ENCODE measurements at regions not wholly inside any gene's neighbourhood (a gene's known extent, or its start where the extent isn't known, plus 50 kb on each side); places are given as distances from the start of the nearest gene placed in this dataset.

DNA sequence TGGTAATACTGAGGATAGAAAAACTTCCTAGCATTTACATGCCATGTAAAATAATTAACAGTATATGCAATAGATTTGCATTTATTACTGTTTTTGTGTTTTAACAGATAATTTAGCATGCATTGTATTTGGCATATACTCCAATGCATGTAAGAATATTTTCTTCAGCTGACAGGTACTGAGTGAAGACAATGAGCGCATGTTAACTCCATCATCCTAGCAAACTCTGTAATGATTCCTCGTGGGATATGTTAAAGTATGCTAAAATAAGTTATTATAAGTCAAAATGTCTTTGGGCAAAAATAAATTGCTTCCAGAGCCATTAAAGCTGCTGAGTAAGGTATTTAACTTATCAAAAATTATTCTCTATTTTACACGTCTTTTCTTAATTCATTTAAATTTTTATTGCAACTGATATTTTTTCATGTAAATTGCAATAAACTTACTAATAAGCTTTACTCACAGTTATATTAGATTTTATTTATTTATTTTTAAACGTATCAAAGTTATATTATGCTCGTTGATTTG is 616.4 kb upstream of the NDST4 start:
- CTCF ChIA-PET, result no interaction called here
- H3K9me3 Mint-ChIP-seq, result no peaks in the 10 kb centered on the region
- TF ChIP-seq, protein P1, sequence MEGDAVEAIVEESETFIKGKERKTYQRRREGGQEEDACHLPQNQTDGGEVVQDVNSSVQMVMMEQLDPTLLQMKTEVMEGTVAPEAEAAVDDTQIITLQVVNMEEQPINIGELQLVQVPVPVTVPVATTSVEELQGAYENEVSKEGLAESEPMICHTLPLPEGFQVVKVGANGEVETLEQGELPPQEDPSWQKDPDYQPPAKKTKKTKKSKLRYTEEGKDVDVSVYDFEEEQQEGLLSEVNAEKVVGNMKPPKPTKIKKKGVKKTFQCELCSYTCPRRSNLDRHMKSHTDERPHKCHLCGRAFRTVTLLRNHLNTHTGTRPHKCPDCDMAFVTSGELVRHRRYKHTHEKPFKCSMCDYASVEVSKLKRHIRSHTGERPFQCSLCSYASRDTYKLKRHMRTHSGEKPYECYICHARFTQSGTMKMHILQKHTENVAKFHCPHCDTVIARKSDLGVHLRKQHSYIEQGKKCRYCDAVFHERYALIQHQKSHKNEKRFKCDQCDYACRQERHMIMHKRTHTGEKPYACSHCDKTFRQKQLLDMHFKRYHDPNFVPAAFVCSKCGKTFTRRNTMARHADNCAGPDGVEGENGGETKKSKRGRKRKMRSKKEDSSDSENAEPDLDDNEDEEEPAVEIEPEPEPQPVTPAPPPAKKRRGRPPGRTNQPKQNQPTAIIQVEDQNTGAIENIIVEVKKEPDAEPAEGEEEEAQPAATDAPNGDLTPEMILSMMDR (IDR thresholded peaks at IDR 0.05), result no peak
- no peak overlapping the region for H3K4me3 Mint-ChIP-seq
- H3K4me1 Mint-ChIP-seq (ENCODE audit: low read depth), result no peaks in the 10 kb centered on the region
- no peaks in the 10 kb centered on the region for H3K36me3 Mint-ChIP-seq (ENCODE audit: low read depth)
- ATAC-seq, result no peak
- POLR2A ChIA-PET, result no interaction called here
- no peaks in the 10 kb centered on the region for H3K27me3 Mint-ChIP-seq
- no peak for DNase-seq
- no peak overlapping the region for H3K27ac Mint-ChIP-seq
- intact Hi-C loops (cut with micrococcal nuclease), result no loop called here

DNA sequence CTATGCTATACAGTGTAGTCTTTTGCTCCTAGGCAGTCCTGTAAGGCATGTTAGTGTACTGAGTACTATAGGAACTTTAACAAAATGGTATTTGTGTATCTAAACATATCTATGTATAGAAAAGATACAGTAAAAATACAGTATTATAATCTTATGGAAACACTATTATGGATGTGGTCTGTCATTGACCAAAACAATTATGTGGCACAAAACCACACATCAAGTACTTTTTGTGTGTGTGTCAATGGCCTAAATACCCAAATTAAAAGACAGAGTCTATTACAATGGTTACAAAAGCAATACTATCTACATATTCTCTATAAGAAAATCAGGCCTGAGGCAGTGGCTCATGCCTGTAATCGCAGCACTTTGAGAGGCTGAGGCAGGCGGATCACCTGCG is 610.2 kb upstream of the NDST4 start:
- ChIA-PET CTCF (no interaction called here), POLR2A (no interaction called here)
- no peaks in the 10 kb centered on the region for H3K4me1 Mint-ChIP-seq (ENCODE audit: low read depth)
- H3K27me3 Mint-ChIP-seq, result no peaks in the 10 kb centered on the region
- TF ChIP-seq, protein P1 (IDR thresholded peaks at IDR 0.05), result no peak
- ATAC-seq (no peak), DNase-seq (no peak)
- intact Hi-C loops (cut with micrococcal nuclease), result no loop called here
- no peak overlapping the region for H3K4me3 Mint-ChIP-seq
- H3K27ac Mint-ChIP-seq, result no peak overlapping the region
- H3K9me3 Mint-ChIP-seq, result no peaks in the 10 kb centered on the region
- H3K36me3 Mint-ChIP-seq (ENCODE audit: low read depth), result no peaks in the 10 kb centered on the region

DNA sequence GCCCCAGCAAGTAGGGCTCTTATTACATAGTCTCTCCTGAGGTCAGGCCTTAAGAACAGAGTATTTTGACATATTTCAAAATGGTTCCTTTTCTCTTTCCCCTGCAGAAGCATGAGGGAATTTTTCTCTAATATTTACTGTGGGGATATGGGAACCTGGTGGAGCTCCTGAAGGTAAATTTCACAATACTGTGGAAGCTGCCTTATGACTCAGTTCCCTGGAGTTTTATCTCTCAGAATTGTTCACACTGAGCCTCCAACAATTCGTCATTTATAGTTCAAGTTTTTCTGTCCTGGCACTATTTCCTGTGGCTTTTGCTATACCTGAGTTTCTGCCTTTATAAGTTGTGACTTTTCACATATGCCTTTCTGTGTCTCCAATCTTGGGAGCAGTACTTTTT is 607.2 kb upstream of the NDST4 start:
- H3K4me1 Mint-ChIP-seq (ENCODE audit: low read depth), result no peaks in the 10 kb centered on the region
- intact Hi-C loops (cut with micrococcal nuclease), result no loop called here
- no peaks in the 10 kb centered on the region for H3K27me3 Mint-ChIP-seq
- H3K4me3 Mint-ChIP-seq, result no peak overlapping the region
- peaks cover 2% of the 10 kb centered on the region for H3K9me3 Mint-ChIP-seq
- H3K36me3 Mint-ChIP-seq (ENCODE audit: low read depth), result no peaks in the 10 kb centered on the region
- ATAC-seq (no peak), DNase-seq (no peak)
- ChIA-PET CTCF (no interaction called here), POLR2A (no interaction called here)
- no peak overlapping the region for H3K27ac Mint-ChIP-seq
- TF ChIP-seq, protein P1 (IDR thresholded peaks at IDR 0.05), result no peak

- ATAC-seq (no peak), DNase-seq (no peak)
- ChIA-PET POLR2A (no interaction called here), CTCF (no interaction called here)
- H3K4me3 Mint-ChIP-seq, result no peak overlapping the region
- H3K27me3 Mint-ChIP-seq, result no peaks in the 10 kb centered on the region
- intact Hi-C loops (cut with micrococcal nuclease), result no loop called here
- no peak overlapping the region for H3K27ac Mint-ChIP-seq
- no peaks in the 10 kb centered on the region for H3K36me3 Mint-ChIP-seq (ENCODE audit: low read depth)
- no peaks in the 10 kb centered on the region for H3K4me1 Mint-ChIP-seq (ENCODE audit: low read depth)
- H3K9me3 Mint-ChIP-seq, result peaks cover 2% of the 10 kb centered on the region
- TF ChIP-seq, protein P1 (IDR thresholded peaks at IDR 0.05), result no peak
Measured at GRCh38 chr4:115711575-115711974, 598.2 kb upstream of the NDST4 start.

- no peaks in the 10 kb centered on the region for H3K9me3 Mint-ChIP-seq
- no peaks in the 10 kb centered on the region for H3K4me1 Mint-ChIP-seq (ENCODE audit: low read depth)
- POLR2A ChIA-PET, result no interaction called here
- no peak for DNase-seq
- H3K4me3 Mint-ChIP-seq, result no peak overlapping the region
- H3K27ac Mint-ChIP-seq, result no peak overlapping the region
- no peaks in the 10 kb centered on the region for H3K27me3 Mint-ChIP-seq
- ATAC-seq, result no peak
- CTCF ChIA-PET, result no interaction called here
- no peaks in the 10 kb centered on the region for H3K36me3 Mint-ChIP-seq (ENCODE audit: low read depth)
- intact Hi-C loops (cut with micrococcal nuclease), result no loop called here
- TF ChIP-seq, protein P1 (IDR thresholded peaks at IDR 0.05), result no peak
Measured at GRCh38 chr4:115688961-115689360, 575.5 kb upstream of the NDST4 start.

Measured in activated CD8-positive, alpha-beta T cell treated with anti-CD3 and anti-CD28 coated beads for 36 hours (primary cell).